Kidney glomerular epithelial cell (primary cell): ENCODE measurements at regions not wholly inside any gene's neighbourhood (a gene's known extent, or its start where the extent isn't known, plus 50 kb on each side); places are given as distances from the start of the nearest gene placed in this dataset.

Source experiments
- DNase-seq: peaks from one replicate; lab custom pipeline; 2025; lab: John Stamatoyannopoulos, UW

DNA sequence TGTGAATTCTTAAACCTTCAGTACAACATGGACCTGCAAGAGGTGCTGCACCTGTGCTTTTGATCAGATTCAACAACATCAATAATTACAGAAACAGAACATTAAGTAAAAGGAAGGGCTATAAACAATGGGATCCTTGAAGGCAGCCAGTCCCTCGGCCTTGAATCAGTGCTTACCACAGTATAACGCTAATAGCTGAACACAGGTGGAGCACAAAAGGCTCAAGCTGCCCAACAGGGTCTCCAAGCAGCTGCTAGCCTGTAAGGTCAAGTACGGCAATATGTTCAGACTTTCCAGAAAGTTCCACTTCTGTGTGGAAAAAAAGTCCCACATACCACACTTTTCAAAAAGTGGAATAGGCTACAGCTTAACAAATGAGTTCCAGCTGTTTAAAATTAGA is 61.9 kb upstream of the ITGA1 start:
- no peak for DNase-seq

DNA sequence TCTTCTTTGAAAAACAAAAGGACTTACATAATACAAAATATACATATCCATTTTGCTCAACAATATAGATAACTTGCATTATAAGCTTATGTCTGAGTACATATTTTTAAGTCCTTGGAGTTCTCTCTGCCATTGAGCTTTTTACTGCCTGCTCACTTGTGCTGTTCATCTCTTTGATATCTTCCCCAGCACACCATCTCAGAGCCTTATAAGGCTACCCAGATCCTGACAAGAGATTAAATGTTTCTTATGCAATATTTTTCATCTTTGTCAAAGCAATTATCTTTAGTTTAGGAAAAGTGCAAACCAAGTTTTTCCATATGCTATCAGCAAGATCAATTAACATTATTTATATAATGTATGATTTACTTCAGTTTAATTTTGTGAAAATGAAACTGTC is 60.7 kb upstream of the ITGA1 start:
- no peak for DNase-seq

DNA sequence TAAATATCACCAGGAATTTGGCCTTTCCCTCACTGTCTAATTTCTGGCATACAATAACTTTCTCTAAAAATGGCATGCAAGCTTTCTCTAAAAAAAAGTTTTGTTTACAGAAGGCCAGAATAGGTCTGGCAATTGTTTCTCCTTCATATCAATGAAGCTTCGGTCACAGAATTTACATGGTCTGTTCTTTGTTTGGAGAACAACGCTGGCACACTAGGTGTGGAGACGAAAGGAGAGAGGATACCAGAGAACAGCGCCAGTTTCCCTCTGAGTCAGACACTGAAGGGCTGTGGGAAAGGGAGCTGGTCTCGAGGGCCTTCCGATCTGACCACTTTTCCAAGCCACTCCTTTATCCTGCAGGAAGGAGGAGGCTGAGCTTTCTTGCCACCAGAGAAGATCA is 60.1 kb upstream of the ITGA1 start:
- no peak for DNase-seq

DNA sequence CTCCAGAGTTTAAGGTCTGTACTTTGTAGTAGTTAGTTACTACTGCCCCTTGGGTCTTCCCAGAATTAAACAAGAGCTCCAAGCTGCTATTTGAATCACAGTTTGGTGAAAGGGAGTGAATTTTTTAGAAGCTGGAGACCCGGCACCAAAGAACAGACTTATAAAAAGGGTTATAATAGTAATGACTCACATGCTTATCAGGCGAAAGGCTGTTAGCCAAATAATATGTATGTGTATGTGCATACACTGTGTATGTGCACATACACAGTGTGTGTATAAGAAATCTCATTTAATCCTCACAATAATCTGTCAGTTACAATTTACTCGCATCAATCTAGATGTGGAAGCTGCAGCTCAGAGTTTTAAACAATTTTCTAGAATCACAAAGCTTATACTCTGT is 59.5 kb upstream of the ITGA1 start:
- DNase-seq = no peak

DNA sequence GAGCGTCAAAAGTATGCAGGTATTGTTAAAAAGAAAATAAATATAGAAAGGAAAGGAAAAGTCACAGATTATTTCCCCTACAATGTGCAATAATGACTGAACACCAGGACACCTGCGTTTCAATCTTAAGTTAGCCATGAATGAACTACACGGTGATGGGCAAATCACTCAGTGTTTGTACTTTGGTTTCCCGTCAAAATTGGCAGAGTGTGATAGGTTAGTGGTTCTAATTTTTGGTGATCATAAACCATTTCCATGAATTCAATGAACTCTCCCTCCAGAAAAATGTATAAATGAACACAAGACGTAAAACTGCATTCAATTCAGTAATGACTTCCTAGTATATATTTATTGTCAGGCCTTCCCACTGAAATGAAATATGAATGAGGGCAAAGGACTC is 59.0 kb upstream of the ITGA1 start:
- no peak for DNase-seq

DNA sequence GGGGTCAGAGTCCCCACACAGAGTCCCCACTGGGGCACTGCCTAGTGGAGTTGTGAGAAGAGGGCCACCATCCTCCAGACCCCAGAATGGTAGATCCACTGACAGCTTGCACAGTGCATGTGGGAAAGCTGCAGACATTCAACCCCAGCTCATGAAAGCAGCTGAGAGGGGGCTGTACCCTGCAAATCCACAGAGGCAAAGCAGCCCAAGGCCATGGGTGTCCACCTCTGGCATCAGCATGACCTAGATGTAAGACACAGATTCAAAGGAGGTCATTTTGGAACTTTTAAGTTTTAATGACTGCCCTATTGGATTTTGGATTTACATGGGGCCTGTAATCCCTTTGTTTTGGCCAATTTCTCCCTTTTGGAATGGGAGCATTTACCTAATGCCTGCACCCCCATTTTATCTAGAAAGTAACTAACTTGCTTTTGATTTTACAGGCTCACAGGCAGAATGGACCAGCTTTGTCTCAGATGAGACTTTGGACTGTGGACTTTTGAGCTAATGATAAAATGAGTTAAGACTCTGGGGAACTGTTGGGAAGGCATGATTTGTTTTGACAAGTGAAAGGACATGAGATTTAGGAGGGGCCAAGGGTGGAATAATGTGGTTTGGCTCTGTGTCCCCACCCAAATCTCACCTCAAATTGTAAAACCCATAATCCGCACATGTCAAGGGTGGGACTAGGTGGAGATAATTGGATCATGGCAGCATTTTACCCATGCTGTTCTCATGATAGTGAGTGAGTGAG is 56.3 kb upstream of the ITGA1 start:
- no peak for DNase-seq

DNA sequence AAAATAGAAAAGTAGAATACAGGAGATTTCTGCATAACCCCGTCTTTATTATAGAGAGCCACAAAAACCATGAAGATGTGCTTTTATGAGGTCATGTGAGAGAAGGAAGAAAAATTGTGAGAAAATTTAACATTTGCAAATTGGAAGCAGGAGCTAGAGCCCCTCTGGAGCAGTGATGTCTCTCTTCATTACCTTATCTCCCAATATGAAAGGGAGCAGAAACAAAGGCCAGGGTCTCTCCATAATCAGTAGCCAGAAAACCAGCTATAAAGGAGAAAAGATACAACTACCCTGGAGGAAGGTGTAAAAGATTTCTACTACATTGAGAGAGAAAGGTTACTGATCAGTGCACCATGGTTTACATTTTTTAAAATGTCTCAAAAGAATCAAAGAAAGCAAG is 53.2 kb upstream of the ITGA1 start:
- DNase-seq = no peak

DNA sequence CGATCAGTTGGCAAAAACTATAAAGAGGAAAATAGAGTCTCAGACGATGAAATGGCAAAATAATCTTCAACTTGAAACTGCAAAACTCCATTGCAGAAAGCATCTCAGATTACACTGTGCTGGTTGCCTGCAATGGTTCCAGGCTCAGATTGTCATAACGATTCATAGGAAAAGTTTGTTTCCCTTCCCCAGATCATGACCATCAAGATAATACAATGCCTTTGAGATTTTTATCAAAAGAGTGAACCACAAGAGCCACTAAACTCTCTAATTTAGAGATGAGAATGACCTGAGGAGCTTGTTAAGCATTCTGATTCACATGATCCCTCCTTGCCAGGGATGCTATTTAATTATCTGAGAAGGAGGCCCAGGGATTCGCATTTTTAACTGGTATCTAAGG is 52.6 kb upstream of the ITGA1 start:
- DNase-seq = no peak
